Tibial nerve (tissue), 4 donors: ENCODE measurements at regions not wholly inside any gene's neighbourhood (a gene's known extent, or its start where the extent isn't known, plus 50 kb on each side); places are given as distances from the start of the nearest gene placed in this dataset.

ENCODE experiments used
- DNase-seq, 2 donors: peaks; one replicate each; pipeline ENCODE4 v3.0.0-alpha.2; 2019; ENCODE audit warnings: low spot score in 2 of 2
- H3K27ac ChIP-seq, 4 donors: fragments of 200-600 bp; sonication (generic) in 3 of 4; one replicate each; pipeline ENCODE4 v1.5.1; 2017 to 2019; ENCODE audit warnings: mild to moderate bottlenecking in 1 of 4
- H3K27me3 ChIP-seq, 2 donors: fragments of 200-600 bp; sonication (generic) in 1 of 2; one replicate each; pipeline versions ENCODE4 v1.5.1 to v1.6.0; 2017 to 2019
- H3K36me3 ChIP-seq, 3 donors: fragments of 200-600 bp; sonication (generic); one replicate each; pipeline ENCODE4 v1.5.1; 2018 to 2019
- H3K4me1 ChIP-seq, 4 donors: fragments of 200-600 bp; sonication (generic) in 3 of 4; one replicate each; pipeline ENCODE4 v1.5.1; 2017 to 2019
- H3K4me3 ChIP-seq, 4 donors: fragments of 200-600 bp; sonication (generic) in 3 of 4; one replicate each; pipeline ENCODE4 v1.5.1; 2017 to 2019; ENCODE audit warnings: mild to moderate bottlenecking in 1 of 4, moderate library complexity in 1 of 4
- H3K9me3 ChIP-seq, 4 donors: fragments of 200-600 bp; sonication (generic) in 3 of 4; one replicate each; pipeline ENCODE4 v1.5.1; 2017 to 2019
- EP300 ChIP-seq, 2 donors: sonication (generic); formaldehyde crosslinking; IDR thresholded peaks; one replicate each; pipeline ENCODE4 v1.6.1; 2017; ENCODE audit warnings: antibody characterized with exemption in 2 of 2, mild to moderate bottlenecking in 1 of 2
- POLR2A ChIP-seq, 2 donors: fragments of 450-650 bp; IDR thresholded peaks; one replicate each; pipeline ENCODE4 v1.6.1; 2017; ENCODE audit warnings: antibody characterized with exemption in 2 of 2, mild to moderate bottlenecking in 2 of 2, moderate library complexity in 2 of 2
- WGBS, 2 donors: methylation state at CpG; one replicate each; pipeline ENCODE4 v1.1.5; 2018; 5-methylcytosine and 5-hydroxymethylcytosine counted together
- TF ChIP-seq, protein P1 (sequence below), 5 experiments: fragments of 200-600 bp in 3 of 5; fragments of 450-650 bp in 2 of 5; sonication (generic) in 3 of 5; IDR thresholded peaks; one replicate each; pipeline ENCODE4 v1.5.1; 2016 to 2019; ENCODE audit warnings: antibody characterized with exemption in 5 of 5, mild to moderate bottlenecking in 3 of 5, moderate library complexity in 2 of 5

- no peak overlapping the region for H3K4me3 ChIP-seq
- TF ChIP-seq EP300 (IDR thresholded peaks at IDR 0.05) (no peak), POLR2A (IDR thresholded peaks at IDR 0.05) (no peak)
- TF ChIP-seq, protein P1, sequence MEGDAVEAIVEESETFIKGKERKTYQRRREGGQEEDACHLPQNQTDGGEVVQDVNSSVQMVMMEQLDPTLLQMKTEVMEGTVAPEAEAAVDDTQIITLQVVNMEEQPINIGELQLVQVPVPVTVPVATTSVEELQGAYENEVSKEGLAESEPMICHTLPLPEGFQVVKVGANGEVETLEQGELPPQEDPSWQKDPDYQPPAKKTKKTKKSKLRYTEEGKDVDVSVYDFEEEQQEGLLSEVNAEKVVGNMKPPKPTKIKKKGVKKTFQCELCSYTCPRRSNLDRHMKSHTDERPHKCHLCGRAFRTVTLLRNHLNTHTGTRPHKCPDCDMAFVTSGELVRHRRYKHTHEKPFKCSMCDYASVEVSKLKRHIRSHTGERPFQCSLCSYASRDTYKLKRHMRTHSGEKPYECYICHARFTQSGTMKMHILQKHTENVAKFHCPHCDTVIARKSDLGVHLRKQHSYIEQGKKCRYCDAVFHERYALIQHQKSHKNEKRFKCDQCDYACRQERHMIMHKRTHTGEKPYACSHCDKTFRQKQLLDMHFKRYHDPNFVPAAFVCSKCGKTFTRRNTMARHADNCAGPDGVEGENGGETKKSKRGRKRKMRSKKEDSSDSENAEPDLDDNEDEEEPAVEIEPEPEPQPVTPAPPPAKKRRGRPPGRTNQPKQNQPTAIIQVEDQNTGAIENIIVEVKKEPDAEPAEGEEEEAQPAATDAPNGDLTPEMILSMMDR (IDR thresholded peaks at IDR 0.05) = no peak
- H3K27ac ChIP-seq = no peak overlapping the region
- DNase-seq = no peak
- H3K4me1 ChIP-seq = no peaks in the 10 kb centered on the region
- 63 to 68% methylated on average over 1 of the region's 1 CpG for WGBS, 2 donors
- peaks cover 0 to 11% (median 0%) of the 10 kb centered on the region in 4 donors for H3K9me3 ChIP-seq
- no peaks in the 10 kb centered on the region for H3K27me3 ChIP-seq
- H3K36me3 ChIP-seq = no peaks in the 10 kb centered on the region
Observed at GRCh38 chr2:78739282-78739681, 286.2 kb upstream of the REG3G start.

- Histone ChIP-seq H3K9me3 (no peaks in the 10 kb centered on the region), H3K27me3 (no peaks in the 10 kb centered on the region), H3K4me3 (no peak overlapping the region), H3K4me1 (no peaks in the 10 kb centered on the region), H3K36me3 (no peaks in the 10 kb centered on the region), H3K27ac (no peak overlapping the region)
- TF ChIP-seq, protein P1 (IDR thresholded peaks at IDR 0.05) = no peak
- no peak for TF ChIP-seq EP300 (IDR thresholded peaks at IDR 0.05)
- TF ChIP-seq POLR2A (IDR thresholded peaks at IDR 0.05) = no peak
- no peak for DNase-seq
- whole genome bisulfite sequencing, 2 donors = 26 to 44% methylated on average over 1 of the region's 1 CpG
Observed at GRCh38 chr2:78749638-78750037, 275.9 kb upstream of the REG3G start.

GRCh38 chr2:78750219-78750618, 275.3 kb upstream of the REG3G start:
- DNase-seq = no peak
- WGBS, 2 donors = 56 to 63% methylated on average over 2 of the region's 2 CpGs
- H3K27me3 ChIP-seq = no peaks in the 10 kb centered on the region
- no peaks in the 10 kb centered on the region for H3K36me3 ChIP-seq
- H3K4me3 ChIP-seq = no peak overlapping the region
- H3K4me1 ChIP-seq = no peaks in the 10 kb centered on the region
- TF ChIP-seq EP300 (IDR thresholded peaks at IDR 0.05) (no peak), POLR2A (IDR thresholded peaks at IDR 0.05) (no peak)
- TF ChIP-seq, protein P1 (IDR thresholded peaks at IDR 0.05) = no peak
- no peaks in the 10 kb centered on the region for H3K9me3 ChIP-seq
- no peak overlapping the region for H3K27ac ChIP-seq

GRCh38 chr2:78754930-78755329, 270.6 kb upstream of the REG3G start:
- no peaks in the 10 kb centered on the region for H3K9me3 ChIP-seq
- H3K36me3 ChIP-seq = no peaks in the 10 kb centered on the region
- TF ChIP-seq POLR2A (IDR thresholded peaks at IDR 0.05) = no peak
- TF ChIP-seq, protein P1 (IDR thresholded peaks at IDR 0.05) = no peak
- no peak for TF ChIP-seq EP300 (IDR thresholded peaks at IDR 0.05)
- no peak overlapping the region for H3K4me3 ChIP-seq
- no peaks in the 10 kb centered on the region for H3K27me3 ChIP-seq
- no peak for DNase-seq
- whole genome bisulfite sequencing, 2 donors = 90 to 93% methylated on average over 6 of the region's 6 CpGs
- no peaks in the 10 kb centered on the region for H3K4me1 ChIP-seq
- no peak overlapping the region for H3K27ac ChIP-seq

GRCh38 chr2:78757191-78757590, 268.3 kb upstream of the REG3G start:
- 10 to 27% methylated on average over 1 of the region's 1 CpG for WGBS, 2 donors
- Histone ChIP-seq H3K36me3 (no peaks in the 10 kb centered on the region), H3K9me3 (peaks cover 0 to 21% (median 0%) of the 10 kb centered on the region in 4 donors), H3K4me3 (no peak overlapping the region), H3K27ac (no peak overlapping the region), H3K27me3 (no peaks in the 10 kb centered on the region), H3K4me1 (no peaks in the 10 kb centered on the region)
- DNase-seq = no peak
- TF ChIP-seq, protein P1 (IDR thresholded peaks at IDR 0.05) = no peak
- TF ChIP-seq POLR2A (IDR thresholded peaks at IDR 0.05) (no peak), EP300 (IDR thresholded peaks at IDR 0.05) (no peak)
